H1 (cell line): ENCODE measurements at regions not wholly inside any gene's neighbourhood (a gene's known extent, or its start where the extent isn't known, plus 50 kb on each side); places are given as distances from the start of the nearest gene placed in this dataset.

ENCODE experiments used
- CTBP2 ChIP-seq: IDR thresholded peaks from 2 replicates; pipeline ENCODE4 v1.7.0; 2011; ENCODE audit warnings: borderline replicate concordance, mild to moderate bottlenecking, moderate library complexity, mixed read lengths, low read length; ENCODE audit not compliant: insufficient read depth, insufficient read length
- RNF2 ChIP-seq: fragments of 200-900, 300-1000 bp; sonication (generic); IDR thresholded peaks from 2 replicates; pipeline ENCODE4 v1.7.1; 2016; ENCODE audit warnings: borderline replicate concordance, low read depth, mild to moderate bottlenecking, antibody characterized with exemption, low read length; ENCODE audit not compliant: poor library complexity, severe bottlenecking; ENCODE audit errors: missing control alignments

DNA sequence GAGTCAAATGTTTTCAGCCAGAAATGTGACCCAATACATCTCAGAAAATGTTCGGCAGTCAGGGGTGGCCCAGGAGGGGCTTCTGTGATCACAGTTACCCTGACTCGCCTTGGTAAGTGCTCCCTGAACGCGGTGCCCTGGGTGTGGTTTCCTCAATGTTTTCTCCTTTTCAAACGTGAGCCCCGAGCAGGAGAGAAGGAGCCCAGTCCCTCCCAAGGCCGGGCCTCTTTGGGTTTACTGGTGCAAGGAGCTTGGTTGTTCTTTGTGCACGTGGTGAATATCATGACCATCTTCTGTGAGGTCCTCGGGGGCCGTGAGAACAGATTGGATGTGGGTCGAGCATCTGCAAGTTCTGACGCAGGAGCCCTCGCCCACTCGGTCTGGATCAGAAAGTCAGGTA is 55.8 kb upstream of the VIPR2 start (continued):
- TF ChIP-seq RNF2: no peak
- TF ChIP-seq CTBP2: no peak
